GM19438 (cell line): ENCODE measurements at regions not wholly inside any gene's neighbourhood (a gene's known extent, or its start where the extent isn't known, plus 50 kb on each side); places are given as distances from the start of the nearest gene placed in this dataset.

ENCODE experiments used
- ATAC-seq: cut with Tn5 transposase; IDR thresholded peaks from one replicate; pipeline ENCODE4 v1.9.1; 2021; ENCODE audit warnings: low read depth; ENCODE audit not compliant: unreplicated experiment

DNA sequence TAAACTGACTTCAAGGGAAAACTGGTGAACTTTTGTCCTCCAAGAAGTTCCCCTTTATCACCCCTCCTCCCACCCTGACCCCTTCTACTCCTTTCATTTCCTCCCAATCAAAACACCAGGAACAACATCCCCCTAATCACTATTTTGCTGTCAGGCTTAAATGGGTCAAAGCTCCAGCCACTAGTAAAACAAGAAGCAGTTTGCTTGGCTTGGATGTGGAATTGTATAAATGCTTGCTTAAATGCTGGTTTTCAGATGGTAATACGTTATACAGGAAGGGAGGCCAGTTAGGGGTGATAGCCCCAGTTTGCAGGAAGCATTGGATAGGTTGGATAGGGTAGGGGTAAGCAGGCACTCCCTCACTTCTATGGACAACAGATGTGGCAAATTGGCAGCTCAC, 473.6 kb downstream of the AGTPBP1 start:
- no peak for ATAC-seq

DNA sequence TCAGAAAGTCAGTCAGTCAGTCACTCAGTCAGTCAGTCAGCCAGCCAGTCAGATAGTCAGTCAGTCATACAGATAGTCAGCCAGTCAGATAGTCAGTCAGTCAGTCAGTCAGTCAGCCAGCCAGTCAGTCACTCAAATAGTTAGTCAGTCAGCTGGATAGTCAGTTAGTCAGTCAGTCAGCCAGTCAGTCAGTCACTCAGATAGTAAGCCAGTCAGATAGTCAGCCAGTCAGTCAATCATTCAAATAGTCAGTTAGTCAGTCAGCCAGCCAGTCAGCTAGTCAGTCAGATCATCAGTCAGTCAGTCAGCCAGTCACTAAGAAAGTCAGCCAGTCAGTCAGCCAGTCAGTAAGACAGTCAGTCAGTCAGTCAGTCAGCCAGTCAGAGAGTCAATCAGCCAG, 477.1 kb downstream of the AGTPBP1 start:
- ATAC-seq, result no peak

DNA sequence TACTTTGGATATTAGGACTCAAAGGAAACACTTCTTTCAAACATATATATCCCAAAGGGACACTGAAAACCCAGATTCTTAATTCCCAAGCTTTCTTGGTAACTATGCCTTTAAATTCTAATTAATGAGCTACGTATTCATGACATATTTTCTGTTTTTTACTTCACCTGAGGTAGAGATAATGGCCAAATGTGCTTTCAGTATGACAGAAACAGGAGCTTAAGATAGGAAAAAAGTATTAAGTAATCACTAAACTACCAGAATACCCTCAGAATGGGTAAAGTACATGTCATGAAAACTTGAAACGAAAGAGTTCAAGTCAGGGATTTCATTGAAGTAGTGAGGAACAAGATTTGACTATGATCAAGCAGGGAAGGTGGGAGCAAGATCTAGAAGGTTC, 478.5 kb downstream of the AGTPBP1 start:
- ATAC-seq, result no peak

DNA sequence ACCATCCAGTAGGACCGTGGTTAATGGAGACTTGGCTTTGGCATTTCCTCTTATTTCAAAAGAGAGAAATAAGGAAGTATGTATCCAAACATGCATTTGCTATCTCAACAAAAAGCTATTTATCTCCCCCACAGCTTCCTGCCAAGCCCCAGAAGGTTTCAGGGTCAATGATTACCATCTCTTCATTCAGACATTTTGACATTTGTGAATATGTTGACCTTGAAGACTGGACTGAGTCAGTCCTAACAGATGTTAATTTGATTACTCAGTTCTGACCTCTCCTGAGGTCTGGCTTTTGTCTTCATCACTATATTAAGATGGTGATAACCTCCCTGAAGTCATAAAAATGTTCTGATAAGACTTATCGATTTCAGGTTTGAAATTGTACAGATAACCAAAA, 479.4 kb downstream of the AGTPBP1 start:
- ATAC-seq, result no peak

DNA sequence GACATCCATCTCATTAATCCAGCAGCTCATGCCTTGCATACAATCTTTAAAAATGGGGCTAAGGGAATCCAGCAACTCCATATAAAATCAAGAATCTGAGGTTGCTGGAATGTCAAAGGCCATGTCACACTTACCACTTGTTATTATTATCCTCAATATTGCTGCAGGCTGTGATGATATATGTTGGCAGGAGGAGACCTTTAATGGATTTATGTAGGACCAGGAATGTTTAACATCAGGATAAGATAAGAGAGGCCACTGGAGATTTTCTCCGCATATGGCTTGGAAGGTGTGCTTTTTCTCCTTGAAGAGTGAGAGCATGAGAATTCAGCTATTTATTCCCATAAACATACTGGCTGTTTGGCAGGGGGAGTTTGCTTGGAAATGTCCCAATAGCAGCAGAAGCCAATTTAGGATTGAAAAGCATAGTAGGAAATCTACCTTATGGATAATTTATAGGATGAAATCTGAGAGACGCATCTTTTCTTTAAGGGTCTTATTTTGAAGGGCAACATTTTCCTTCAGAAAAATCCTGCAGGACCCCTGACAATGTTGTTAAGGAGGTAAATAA, 481.4 kb downstream of the AGTPBP1 start:
- no peak for ATAC-seq

DNA sequence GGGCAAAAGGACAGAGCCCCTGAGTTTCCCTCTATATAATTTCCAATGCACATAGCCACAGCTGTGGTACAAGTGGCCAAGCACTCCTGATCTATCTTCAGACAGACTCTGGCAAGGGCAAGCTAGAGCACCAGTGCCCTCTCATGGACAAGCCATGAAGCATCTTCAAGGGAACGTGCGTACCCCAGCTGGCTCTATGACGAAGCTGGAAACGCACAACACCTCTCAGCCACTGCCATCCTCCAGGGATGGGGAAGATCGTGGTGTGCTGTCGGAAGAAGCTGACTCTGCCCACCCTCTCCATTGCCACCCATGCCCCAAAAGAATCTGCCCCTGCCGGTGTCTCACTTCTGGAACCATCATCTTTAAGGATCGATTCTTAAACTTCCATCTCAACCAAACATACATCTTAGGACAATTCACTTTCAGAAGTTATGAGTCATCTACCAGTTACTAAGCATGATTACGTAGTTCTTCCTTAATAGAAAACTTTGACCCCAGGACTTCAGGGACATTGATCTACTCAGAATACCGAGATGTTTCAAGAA, 482.9 kb downstream of the AGTPBP1 start:
- no peak for ATAC-seq

DNA sequence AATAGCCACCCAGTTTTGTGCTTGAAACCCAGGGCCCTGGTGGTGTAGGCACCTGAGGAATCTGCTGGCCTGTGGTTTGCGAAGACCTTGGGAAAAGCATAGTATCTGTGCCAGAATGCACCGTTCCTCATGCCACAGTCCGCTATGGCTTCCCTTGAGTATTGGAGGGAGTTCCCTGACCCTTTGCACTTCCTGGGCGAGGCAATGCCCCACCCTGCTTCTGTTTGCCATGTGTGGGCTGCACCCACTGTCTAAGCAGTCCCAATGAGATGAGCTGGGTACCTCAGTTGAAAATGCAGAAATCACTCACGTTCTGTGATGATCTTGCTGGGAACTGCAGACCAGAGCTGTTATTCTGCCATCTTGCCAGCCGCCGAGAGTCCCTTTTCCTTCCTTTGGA, 483.5 kb downstream of the AGTPBP1 start:
- ATAC-seq, result no peak

DNA sequence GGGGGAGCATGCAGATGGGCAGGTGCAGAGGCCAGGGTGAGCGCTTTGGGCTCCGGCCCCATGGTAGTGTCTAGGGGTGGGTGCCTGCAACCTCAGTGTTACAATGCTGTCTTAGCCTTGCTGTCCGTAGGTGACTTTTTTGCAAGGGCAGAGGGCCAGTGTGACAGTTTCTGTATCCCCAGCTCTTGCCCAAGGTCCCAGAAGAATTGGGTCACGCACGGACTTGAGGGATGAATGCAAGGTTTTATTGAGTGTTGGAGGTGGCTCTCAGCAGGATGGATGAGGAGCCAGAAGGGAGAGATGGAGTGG, 492.5 kb downstream of the AGTPBP1 start:
- ATAC-seq, result no peak

DNA sequence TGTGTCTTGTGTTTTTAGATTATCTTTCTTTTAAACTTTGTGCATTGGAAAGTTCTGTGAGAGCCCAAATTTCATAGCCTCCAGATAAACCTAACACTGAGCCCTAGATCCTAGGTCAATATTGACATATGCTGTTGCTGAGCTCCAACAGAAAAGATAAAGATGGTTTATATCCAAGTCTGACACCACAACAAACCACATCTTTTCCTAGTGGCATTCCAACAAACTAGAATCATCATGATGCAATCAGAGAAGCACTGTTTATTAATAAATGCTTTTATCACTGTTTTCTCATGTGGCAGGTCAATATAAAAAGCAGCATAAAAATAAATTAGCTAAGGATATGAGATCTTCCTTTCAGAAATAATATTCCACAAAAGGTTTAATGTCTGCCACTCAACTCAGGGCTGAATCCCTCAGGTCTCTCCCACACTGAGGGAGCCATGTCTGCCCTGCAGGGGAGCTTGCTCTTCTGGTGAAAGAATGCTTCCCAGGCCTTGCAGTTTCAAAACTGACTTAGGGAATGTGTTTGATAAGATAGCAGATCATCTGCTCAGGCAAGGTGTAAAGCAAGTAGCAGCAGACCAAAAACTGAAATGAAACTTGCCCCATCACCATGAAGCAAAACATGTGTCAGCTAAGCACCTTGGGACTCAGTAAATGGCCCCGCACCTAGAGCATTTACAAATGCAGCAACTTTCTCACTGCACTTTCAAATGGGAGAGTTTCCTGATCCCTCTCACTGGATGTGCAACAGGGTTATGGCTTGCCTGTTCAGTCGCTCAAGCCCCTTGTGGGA, 493.0 kb downstream of the AGTPBP1 start:
- ATAC-seq, result no peak

DNA sequence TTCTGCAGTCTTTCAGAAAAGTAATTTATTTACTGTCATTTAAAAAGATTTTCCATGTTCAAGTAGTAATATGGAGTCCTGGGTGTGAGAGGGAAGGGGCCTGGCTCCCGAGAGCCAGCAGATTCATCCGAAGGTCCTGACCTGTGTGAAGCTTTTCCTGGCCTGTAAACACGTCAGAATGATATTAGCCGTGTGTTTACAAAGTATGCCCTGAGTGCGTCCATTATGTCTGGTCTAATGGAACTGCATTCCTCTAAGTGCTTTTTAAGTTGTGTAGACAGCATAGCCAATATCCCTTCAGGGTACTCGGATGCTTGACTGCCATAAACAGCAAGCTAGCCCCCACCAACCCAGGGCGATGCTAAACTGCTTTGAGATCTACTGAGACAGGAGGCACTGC, 495.2 kb downstream of the AGTPBP1 start:
- no peak for ATAC-seq

DNA sequence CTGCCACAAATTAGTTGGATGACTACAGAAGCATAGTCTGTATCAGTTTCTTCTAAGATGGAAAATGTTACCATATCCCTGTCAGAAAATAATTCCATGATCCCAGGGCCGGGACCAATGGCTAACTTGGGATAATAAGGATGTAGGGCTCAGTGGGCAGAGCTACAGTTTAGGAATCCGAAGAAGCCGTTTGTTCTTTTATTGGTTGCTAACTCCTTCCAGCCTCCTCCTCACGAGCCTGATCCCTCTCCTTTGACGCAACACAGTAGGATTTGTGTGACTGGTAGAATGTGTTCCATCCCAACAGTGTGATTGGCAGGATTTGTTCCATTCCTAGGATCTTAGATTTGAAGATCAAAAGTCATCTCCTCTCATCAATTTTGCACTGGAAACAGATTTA, 496.9 kb downstream of the AGTPBP1 start:
- no peak for ATAC-seq

DNA sequence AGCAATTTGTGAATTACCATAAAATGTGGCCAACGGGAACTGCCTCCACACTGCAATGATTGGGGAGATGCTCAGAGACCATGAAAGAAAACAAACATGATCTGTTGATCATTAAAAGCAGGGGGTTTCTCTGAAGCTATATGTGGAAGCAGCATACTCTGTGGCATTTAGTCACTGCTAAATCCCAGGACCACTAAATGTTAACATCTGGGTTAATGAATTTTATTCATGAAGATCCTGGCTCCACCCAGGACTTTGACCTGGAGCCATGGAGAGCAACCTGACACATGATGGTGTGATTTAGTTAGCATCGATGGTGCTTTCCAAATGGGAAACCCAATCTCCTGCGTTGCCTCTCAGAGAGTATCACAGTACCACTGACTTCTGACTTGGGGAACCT, 497.8 kb downstream of the AGTPBP1 start:
- ATAC-seq, result no peak

DNA sequence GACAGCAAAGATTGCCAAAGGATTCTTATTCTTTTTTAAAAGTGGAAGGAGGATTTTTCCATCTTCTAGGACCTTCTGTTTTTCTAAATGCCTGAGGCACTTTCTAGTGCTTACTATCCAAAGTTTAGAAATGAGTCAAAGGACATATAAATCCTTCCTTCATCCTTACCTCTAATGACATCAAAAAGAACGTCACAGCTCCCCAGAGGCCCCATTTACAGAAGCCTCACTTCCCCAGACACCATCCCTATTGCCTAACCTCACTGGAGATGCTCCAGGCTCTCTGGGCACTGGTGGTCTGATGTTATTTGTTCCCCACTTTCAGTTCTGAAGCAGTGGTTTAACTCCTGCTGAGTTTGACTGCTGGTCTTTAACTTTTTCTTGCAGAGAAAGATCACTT, 504.3 kb downstream of the AGTPBP1 start:
- ATAC-seq, result no peak

DNA sequence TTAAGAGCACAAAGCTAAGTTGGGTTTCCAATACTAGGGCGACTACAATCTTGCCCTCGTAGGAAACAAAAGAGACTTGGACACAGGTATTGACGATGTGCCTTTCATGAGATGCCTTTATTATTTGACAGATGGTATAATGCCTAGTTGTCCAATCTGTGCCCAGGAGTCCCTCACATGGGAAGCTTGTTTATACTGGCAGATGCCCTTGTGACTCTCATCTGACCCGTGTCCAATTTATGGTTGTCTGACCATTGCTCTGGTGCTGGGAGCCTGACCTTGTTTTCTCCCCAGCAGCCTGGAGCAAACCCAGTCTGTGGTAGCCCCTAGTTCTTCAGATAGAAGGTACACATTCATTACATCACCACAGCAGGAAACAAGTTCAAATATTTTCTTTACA, 511.7 kb downstream of the AGTPBP1 start:
- ATAC-seq, result no peak

DNA sequence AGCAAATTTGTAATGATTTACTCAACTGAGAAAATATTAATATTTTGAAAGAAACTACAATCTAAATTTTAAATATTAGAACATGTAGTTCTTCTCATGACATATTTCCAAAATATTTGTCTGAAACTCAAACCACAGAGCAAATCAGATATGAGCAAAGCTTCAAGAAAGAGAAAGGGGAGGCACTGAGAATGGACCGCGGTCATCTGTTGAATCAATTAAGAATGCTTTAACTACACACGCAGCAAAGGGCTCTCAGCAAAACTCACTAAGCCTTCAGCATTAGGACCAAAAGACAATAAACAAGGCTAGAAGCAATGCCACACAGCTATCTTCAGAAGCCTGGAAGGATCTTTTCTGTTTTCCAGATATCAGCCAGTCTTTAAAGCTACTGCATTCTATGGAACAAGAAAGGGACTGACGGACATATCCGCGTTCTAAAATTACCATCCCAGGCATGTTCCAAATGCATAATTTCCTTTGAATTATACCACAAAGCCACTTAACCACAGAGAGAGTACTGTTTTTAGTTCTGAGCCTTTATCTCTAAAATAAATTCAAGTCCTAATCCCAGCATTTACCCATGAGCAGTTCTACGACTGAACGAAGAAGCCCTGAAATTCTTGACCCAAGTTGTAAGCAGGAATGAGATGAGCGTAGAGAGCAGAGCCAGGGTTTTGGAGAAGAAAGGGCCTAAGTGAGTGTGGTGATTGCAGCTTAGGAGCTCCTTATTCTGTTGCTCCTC, 513.5 kb downstream of the AGTPBP1 start:
- no peak for ATAC-seq

DNA sequence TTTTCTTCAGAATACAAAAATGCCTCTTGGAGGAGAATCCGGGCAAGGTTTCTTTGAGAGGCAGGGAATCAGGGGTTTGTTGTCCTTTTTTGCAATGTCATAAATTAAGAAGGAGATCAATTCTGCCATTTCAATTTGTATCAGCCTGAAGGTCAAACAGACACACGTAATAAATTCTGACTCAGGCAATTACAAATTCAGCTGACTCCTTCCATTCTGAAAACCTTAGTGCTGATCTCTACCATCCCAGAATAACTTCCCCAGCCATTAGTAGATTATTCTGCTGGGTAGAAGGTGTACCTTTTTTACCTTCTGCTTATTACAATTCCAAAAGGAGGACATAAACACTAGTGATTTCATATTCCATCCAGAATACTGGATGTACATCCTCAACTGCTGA, 516.6 kb downstream of the AGTPBP1 start:
- ATAC-seq, result no peak

DNA sequence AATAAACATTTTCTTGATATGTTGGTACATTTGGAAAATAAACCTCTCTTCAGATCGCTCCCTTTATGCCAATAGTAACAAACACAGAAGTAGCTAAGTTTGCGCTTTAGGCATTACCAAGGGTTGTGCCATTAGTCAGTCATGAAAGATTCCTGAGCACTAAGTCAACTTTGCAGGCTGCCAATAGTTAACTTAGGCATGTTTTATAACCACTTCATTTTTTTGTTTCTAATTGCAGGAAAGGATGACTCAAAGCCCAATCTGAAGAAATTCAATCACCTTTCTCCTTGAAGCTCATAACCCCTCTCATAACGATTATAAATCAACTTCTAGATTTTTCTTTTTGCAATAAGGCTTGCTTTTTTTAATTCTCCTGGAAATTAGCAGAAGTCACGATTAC, 517.0 kb downstream of the AGTPBP1 start:
- no peak for ATAC-seq

DNA sequence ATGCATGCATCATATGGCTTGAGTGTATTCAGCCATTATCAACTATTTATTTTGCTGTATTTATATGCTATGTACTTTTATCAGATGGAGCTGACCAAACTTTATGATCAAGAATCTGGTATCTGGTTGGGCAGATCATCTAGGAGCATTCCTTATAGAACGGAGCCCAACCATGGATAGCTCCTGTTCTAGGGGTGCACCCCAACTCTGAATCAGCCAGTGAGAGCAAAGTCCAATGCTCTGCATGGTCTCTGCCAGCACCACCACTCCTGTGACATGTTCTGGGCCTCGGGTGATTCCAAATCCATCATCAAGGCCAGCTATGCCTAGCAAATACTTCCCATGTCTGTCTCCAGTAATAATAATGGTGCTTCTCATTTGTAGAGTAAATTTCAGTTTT, 517.5 kb downstream of the AGTPBP1 start:
- no peak for ATAC-seq

DNA sequence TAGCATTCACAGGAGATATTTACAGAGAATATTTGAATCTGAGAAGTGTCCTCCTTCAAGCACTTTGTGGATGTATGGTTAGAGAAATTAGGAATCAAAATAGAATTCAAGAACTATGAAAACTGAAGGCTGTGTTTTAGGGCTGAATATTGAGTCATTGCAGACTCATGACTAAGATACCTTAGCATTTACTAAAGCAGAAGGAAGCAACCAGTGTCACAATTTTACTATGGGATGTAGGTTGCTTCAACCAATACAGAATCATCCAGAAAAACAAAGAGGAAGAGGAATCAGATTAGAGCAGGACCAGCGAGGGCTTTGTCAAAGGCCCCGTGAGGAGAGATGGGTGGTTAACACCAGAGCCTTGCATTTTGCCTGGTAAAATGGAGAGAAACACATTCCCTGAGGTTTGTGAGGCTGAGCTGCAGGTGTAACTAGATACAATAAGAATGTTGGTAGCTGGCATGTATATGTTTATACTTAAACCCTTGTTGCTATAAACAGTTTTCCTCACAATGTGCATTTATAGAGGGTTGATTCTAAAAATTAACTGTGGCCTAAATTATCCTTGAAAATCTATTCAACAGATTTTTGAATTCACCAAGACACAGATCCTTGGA, 518.1 kb downstream of the AGTPBP1 start:
- ATAC-seq, result no peak

DNA sequence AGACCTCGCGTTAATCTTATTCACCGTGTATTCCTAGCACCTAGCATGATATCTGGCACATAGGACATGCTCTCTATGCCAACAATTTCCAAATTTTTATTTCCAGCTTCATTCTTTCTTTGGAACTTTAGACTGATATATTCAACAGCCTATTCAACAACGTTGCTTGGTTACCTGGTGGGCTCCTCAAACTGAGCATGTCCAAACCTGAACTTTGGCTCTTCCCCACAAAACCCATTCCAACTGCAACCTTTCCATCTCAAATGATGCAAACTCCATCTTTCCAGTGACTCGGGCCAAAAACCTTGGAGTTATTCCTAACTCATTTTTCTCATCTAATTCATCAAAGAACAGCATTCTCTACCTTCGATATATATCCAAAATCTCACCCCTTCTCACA, 525.2 kb downstream of the AGTPBP1 start:
- ATAC-seq, result no peak

DNA sequence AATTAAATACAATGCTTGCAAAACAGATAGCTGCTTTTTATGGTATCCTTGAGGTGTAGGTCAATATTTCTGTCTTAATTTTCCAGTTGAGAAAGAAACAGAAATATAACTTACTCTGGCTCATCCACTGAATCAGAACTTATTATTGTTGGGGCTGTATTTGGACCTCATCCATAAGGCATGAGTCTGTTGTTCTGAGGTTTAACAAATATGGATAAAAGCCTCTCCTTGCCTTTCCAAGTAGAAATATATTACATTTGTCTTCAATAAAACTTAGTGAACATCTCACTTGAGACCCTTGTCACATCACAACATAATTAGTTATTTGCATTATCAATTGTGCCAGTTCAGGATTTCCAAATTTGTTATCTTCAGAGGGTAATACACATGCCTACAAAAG, 525.8 kb downstream of the AGTPBP1 start:
- no peak for ATAC-seq
